GM18858 (cell line): ENCODE measurements at regions not wholly inside any gene's neighbourhood (a gene's known extent, or its start where the extent isn't known, plus 50 kb on each side); places are given as distances from the start of the nearest gene placed in this dataset.
"Not testable (repeated sequence)": the region's sequence is repeated elsewhere in the genome, so short reads cannot be mapped to it uniquely, and the experiment has no call there.

Source experiments
- ATAC-seq: cut with Tn5 transposase; IDR thresholded peaks from one replicate; pipeline ENCODE4 v1.9.1; 2021; ENCODE audit not compliant: unreplicated experiment

DNA sequence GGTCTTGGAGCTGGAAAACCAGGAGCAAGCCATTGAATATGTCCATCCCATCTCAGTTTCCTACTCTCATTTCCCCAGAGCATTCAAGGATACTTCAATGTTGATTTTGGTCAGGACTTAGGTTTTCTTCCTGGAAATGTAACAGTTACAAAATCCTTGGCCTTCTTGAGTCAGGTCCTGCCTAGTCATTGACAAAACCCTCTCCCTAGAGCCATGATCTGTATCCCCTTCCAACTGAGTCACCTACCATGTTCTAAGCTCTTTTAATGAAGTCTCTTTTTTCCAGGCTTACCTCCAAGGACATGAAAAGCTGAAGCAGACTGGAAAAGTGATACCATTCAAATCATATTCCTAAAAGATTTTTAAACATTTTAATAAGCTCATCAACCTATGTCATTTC is 549.2 kb downstream of the GALC start:
- no peak for ATAC-seq

DNA sequence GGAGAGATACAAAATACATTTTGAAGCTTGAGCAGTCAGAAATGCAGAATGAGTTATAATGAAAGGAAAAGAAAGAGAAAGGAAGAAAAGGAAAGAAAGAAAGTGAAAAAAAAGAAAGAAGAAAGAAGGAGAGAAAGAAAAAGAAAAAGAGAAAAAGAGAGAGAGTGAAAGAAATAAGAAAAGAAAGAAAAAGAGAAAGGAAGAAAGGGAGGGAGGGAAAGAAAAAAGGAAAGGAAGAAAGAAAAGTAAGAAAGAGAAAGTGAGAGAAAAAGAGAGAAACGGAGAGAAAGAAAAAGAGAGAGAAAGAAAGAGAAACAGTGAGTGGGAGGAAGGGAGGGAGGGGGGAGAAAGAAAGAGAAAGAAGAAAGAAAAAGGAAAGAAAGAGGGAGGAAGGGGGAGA is 549.9 kb downstream of the GALC start:
- ATAC-seq: no peak

GRCh38 chr14:87437158-87437557 is 555.8 kb downstream of the GALC start:
- no peak for ATAC-seq

DNA sequence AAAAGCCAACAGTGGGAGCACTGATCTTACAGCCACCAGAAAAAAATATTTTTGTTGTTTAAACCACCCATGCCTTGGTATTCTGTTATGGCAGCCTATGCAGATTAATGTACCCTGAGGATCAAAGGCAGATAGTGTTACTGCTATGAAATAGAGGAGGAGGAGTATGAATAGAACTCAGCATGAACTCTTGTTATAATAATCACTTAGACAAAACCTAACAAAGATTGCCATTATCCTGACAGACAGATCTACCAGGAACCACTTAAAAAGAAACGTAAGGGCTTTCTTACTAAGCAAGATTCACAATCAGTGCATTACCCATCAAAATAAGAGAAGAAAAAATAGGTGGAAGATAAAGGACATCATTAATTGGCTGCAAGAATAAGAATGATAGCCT is 558.3 kb downstream of the GALC start:
- ATAC-seq: no peak

DNA sequence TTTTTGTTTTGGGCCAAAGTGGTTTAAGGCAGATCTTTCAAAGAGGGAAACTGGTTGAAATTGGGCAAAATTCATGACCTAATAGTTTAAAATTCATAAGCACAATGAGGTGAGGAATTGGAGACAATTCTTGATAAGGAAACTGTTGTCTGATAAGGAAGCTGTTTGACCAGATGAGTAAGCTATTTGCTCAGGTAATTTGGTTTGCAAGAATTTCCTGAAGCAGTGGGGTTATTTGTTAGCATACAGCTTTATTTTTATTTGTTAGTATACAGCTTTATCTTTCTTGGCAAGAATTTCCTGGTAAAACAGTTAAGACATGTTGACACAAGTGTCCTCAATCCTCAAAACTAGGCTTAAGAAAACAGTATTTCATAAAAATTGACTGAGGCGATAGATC is 559.0 kb downstream of the GALC start:
- ATAC-seq: no peak

- ATAC-seq: no peak
These were observed 560.3 kb downstream of the GALC start for GRCh38 chr14:87432698-87433097.

DNA sequence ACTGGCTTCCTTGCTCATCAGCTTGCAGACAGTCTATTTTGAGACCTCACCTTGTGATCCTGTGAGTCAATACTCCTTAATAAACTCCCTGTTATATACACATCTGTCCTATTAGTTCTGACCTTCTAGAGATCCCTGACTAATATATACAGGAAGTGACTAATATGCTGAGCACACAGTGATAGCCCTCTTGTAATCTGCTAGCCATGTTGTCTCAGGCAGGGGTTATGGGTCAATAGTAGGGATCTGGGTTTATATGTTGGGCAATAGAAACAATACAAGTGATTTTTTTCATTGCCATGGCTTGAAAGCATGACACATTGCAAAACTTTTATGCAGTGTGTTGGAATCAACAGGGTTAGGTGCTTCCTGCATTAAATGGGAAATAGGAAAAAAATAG is 562.2 kb downstream of the GALC start:
- ATAC-seq: no peak

- ATAC-seq: no peak
These were observed 562.8 kb downstream of the GALC start for GRCh38 chr14:87430214-87430613.

- ATAC-seq: no peak
These were observed 573.1 kb downstream of the GALC start for GRCh38 chr14:87419925-87420324.

GRCh38 chr14:87411370-87411769 is 581.6 kb downstream of the GALC start:
- no peak for ATAC-seq

- no peak for ATAC-seq
These were observed 583.6 kb downstream of the GALC start for GRCh38 chr14:87409393-87409792.

DNA sequence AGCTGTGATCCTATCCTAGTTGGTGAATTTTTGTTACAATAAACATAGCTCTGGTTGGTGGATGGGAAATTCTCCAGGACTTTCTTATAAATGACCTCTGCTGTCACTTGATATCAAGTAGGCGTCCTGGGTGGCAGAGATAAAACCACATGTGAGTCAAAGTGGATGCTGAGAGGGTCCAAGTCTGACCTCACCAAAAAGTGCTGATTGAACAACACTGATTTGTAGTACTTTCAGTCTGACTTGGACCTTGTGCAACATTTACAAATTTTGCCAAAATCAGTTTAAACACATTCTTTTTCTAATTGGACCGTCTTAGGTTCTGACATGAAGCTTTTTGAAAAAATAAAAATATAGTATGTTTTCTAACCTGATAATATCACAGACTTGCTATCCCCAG is 585.6 kb downstream of the GALC start:
- ATAC-seq: no peak

DNA sequence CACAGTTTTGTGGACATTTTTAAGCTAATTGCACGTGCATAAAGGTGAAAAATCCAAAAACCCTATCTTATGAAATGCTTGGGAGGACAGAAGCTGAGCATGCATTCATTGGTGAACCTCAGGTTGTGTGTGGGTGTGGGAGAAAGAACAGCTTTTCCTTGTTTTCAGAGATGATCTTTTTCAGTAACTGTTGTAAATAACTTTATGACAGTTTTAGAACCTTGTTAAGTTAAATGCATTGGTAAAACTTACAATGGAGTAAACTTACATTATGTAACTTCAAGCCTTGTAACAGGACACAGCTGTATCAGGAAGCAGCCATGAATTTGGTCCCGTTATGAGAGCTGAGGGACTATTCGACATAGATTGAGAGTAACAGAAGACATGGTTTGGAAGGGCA is 587.4 kb downstream of the GALC start:
- no peak for ATAC-seq

- ATAC-seq: peak; percentile 74
These were observed 595.5 kb downstream of the GALC start for GRCh38 chr14:87397499-87397898.

DNA sequence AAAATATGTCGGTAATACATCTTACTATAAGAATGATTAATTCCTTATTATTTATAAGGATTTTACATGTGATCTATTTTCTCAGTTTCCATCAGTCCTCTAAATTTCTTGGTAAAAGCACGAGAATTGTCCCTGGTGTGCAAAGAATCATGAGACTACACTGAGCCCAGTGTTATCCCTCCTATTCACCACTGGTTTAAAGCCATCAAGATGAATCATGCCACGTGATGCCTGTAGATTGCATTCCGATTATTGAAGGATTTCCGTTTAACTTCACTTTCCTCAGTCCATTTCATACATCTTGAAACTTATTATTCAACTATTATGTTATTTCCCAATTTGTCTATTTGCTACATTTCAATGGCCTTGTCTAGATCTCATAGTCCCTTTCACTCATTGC is 601.9 kb downstream of the GALC start:
- no peak for ATAC-seq

DNA sequence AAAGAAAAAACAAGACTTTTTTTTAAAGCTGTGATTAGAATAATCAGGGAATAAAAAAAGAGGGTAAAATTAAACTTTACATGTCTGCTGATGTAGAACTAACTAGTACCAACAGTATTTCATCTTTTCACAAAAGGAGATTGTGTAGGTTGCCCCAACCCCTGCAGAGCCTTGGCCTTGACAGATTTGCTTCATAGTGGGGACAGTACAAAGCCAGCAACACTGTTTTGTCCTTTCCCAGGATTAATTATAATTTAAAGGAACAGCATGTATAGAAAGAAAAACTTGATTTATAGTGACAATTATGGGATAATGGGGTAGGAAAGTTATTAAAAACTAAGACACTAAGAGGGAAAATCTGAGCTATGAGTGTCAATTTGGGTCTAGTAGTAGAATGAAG is 604.0 kb downstream of the GALC start:
- ATAC-seq: no peak

- no peak for ATAC-seq
These were observed 605.2 kb downstream of the GALC start for GRCh38 chr14:87387806-87388205.

DNA sequence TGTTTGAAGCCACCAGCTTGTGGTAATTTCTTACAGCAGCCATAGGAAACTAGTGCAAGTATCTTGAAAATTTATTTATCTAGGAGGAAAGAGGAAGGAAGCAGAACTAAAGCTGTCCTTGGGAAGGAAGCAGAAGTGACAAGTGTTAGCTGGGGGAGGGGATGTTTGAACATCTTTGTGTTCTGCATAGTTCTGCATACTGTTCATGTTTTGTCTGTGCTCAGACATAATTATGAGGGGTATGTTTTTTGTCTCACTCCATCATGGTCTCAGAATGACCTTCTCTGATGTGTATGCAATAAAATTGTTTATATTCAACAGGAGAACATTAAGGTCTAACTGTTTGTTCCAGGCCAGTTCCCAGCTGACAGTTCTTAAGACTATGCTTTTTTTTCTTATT is 606.5 kb downstream of the GALC start:
- ATAC-seq: no peak

DNA sequence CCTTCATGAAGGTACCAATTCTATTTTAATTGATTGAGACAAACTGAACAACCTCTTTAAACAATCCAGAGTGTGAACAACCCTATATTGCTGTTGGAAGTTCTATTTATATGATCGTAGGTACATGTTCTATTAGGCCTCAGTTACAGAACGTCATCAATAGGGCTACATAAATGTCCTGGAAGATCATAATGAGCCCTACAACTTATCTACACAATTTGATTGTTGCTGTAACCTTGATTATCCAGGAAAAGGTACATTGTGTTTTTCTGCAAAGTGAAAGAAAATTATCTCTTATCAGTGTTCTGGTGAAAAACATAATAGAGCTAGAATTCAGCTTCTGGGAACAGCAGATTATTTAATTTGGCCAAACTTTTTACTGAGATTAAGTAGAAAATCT is 612.9 kb downstream of the GALC start:
- ATAC-seq: no peak

GRCh38 chr14:87368751-87369150 is 624.2 kb downstream of the GALC start:
- no peak for ATAC-seq

- ATAC-seq: not testable (repeated sequence)
These were observed 632.7 kb downstream of the GALC start for GRCh38 chr14:87360246-87360645.

DNA sequence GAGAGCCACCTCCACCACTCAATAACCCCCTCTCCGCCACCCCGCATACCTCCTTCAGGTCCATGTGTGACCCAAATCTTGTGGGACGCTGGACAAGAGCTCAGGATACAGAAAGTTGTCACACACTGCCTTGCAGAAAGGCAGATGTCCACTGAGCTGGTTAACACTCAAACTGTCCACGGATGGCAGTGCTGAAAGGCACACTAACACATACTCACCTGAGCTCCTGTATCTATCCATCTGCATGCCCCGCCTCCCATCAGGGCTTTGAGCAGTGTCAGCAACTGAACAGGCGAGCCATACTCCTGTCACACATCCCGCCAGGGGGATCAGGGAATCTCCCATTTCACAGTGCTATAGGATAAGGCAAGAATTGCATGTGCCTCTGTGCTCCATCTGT is 642.0 kb downstream of the GALC start:
- ATAC-seq: no peak

DNA sequence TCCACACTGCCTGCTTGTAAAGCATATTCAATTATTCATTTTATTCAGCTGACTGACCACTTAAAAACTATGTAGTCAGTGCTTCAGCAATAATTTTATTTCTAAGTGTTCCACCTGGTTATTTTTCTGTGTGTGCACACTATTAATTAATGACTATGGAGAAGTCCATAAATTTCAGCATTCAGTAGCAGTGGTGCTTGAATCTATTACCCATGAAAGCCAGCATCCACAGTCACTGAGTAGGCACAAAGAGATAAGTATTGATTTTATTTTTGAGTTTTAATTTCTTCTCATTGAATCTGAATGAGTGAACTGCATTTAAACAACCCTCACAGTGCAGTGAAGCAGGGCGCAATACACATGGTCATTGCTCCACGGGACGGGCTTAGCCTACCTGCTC is 643.1 kb downstream of the GALC start:
- ATAC-seq: no peak

- no peak for ATAC-seq
These were observed 649.3 kb downstream of the GALC start for GRCh38 chr14:87343652-87344051.
